ENCODE measurements at regions not wholly inside any gene's neighbourhood (a gene's known extent, or its start where the extent isn't known, plus 50 kb on each side); places are given as distances from the start of the nearest gene placed in this dataset.

- TF ChIP-seq CTCF (IDR thresholded peaks at IDR 0.05) (no peak), POLR2A (IDR thresholded peaks at IDR 0.05) (no peak)
Measured at GRCh38 chrX:125004799-125005198, 314.9 kb upstream of the TEX13C start.
